Mesenchymal stem cell (in vitro differentiated cells and primary cell): ENCODE measurements at regions not wholly inside any gene's neighbourhood (a gene's known extent, or its start where the extent isn't known, plus 50 kb on each side); places are given as distances from the start of the nearest gene placed in this dataset.

Source experiments
- DNase-seq: peaks from one replicate; pipeline ENCODE4 v3.0.0-alpha.2; 2013
- H2AFZ ChIP-seq: one replicate; pipeline ENCODE4 v1.6.1; 2013; ENCODE audit warnings: low read depth, mild to moderate bottlenecking, control low read depth, inconsistent platforms, low read length, moderate library complexity
- H2AK5ac ChIP-seq: 2 replicates; pipeline ENCODE4 v1.6.1; 2013; ENCODE audit warnings: low read length, moderate library complexity, mild to moderate bottlenecking, inconsistent platforms; ENCODE audit not compliant: severe bottlenecking
- H2BK120ac ChIP-seq: one replicate; pipeline ENCODE4 v1.6.1; 2013; ENCODE audit warnings: low read depth, mild to moderate bottlenecking, inconsistent platforms, low read length, moderate library complexity
- H2BK12ac ChIP-seq, 2 experiments: one replicate each; pipeline ENCODE4 v1.6.1; 2013; ENCODE audit warnings: inconsistent platforms in 2 of 2, low read length in 2 of 2, mild to moderate bottlenecking in 2 of 2, moderate library complexity in 2 of 2, control low read depth in 1 of 2
- H2BK15ac ChIP-seq: one replicate; pipeline ENCODE4 v1.6.1; 2013; ENCODE audit warnings: mild to moderate bottlenecking, low read depth, inconsistent platforms; ENCODE audit not compliant: poor library complexity, severe bottlenecking
- H2BK5ac ChIP-seq: 2 replicates; pipeline ENCODE4 v1.6.1; 2013; ENCODE audit warnings: low read depth, mild to moderate bottlenecking, low read length, control low read depth, inconsistent platforms; ENCODE audit not compliant: poor library complexity, severe bottlenecking
- H3K14ac ChIP-seq, 2 experiments: one replicate each; pipeline ENCODE4 v1.6.1; 2013; ENCODE audit warnings: inconsistent platforms in 2 of 2, low read length in 2 of 2, control low read depth in 1 of 2, mild to moderate bottlenecking in 1 of 2, moderate library complexity in 1 of 2
- H3K18ac ChIP-seq, 2 experiments: one replicate each; pipeline ENCODE4 v1.6.1; 2013; ENCODE audit warnings: inconsistent platforms in 2 of 2, low read length in 2 of 2, control low read depth in 1 of 2, low read depth in 1 of 2, mild to moderate bottlenecking in 1 of 2
- H3K23ac ChIP-seq, 2 experiments: one replicate each; pipeline ENCODE4 v1.6.1; 2013; ENCODE audit warnings: inconsistent platforms in 2 of 2, low read length in 2 of 2, mild to moderate bottlenecking in 2 of 2, moderate library complexity in 2 of 2, control low read depth in 1 of 2
- H3K27ac ChIP-seq: 2 replicates; pipeline ENCODE4 v1.5.1; 2013; ENCODE audit warnings: mild to moderate bottlenecking, moderate library complexity, low read length, control low read depth, inconsistent platforms; ENCODE audit not compliant: poor library complexity, severe bottlenecking
- H3K27me3 ChIP-seq, 2 experiments: 2 replicates each; pipeline versions ENCODE4 v1.6.1 to v1.7.0; 2013; ENCODE audit warnings: low read length in 2 of 2, mild to moderate bottlenecking in 2 of 2, moderate library complexity in 2 of 2, control low read depth in 1 of 2, inconsistent platforms in 1 of 2; ENCODE audit not compliant: control insufficient read depth in 1 of 2, insufficient read depth in 1 of 2
- H3K36me3 ChIP-seq, 2 experiments: 2 replicates each; pipeline versions ENCODE4 v1.6.1 to v1.7.0; 2013; ENCODE audit warnings: low read length in 2 of 2, control low read depth in 1 of 2, inconsistent platforms in 1 of 2, low read depth in 1 of 2, mild to moderate bottlenecking in 1 of 2; ENCODE audit not compliant: insufficient read depth in 2 of 2, control insufficient read depth in 1 of 2
- H3K4ac ChIP-seq, 2 experiments: one replicate each; pipeline ENCODE4 v1.6.1; 2013; ENCODE audit warnings: inconsistent platforms in 2 of 2, low read length in 2 of 2, mild to moderate bottlenecking in 2 of 2, moderate library complexity in 2 of 2, control low read depth in 1 of 2, low read depth in 1 of 2
- H3K4me1 ChIP-seq: 2 replicates; pipeline ENCODE4 v1.6.1; 2013; ENCODE audit warnings: low read depth, low read length, control low read depth; ENCODE audit not compliant: control insufficient read depth, insufficient read depth
- H3K4me2 ChIP-seq: 2 replicates; pipeline ENCODE4 v1.6.1; 2013; ENCODE audit warnings: low read length, mild to moderate bottlenecking, inconsistent platforms; ENCODE audit not compliant: poor library complexity, severe bottlenecking
- H3K4me3 ChIP-seq, 2 experiments: 2 replicates each; pipeline versions ENCODE4 v1.5.1 to v1.7.0; 2013; ENCODE audit warnings: low read length in 2 of 2, mild to moderate bottlenecking in 2 of 2, control low read depth in 1 of 2, low read depth in 1 of 2; ENCODE audit not compliant: insufficient read depth in 1 of 2
- H3K79me1 ChIP-seq: replicated peaks from 2 replicates; pipeline ENCODE4 v1.6.1; 2013; ENCODE audit warnings: mild to moderate bottlenecking, control low read depth, low read length, inconsistent platforms; ENCODE audit not compliant: poor library complexity, severe bottlenecking
- H3K9ac ChIP-seq: 2 replicates; pipeline ENCODE4 v1.7.0; 2013; ENCODE audit warnings: mild to moderate bottlenecking, low read length, moderate library complexity
- H3K9me3 ChIP-seq: 2 replicates; pipeline ENCODE4 v1.7.0; 2013; ENCODE audit warnings: mild to moderate bottlenecking, low read length; ENCODE audit not compliant: control insufficient read depth
- H4K8ac ChIP-seq: one replicate; pipeline ENCODE4 v1.6.1; 2013; ENCODE audit warnings: inconsistent platforms, mild to moderate bottlenecking, low read length, moderate library complexity
- H4K91ac ChIP-seq: one replicate; pipeline ENCODE4 v1.6.1; 2013; ENCODE audit warnings: mild to moderate bottlenecking, low read length, inconsistent platforms
- WGBS: methylation state at CpG from one replicate; pipeline ENCODE4 v1.1.7; 2013; ENCODE audit warnings: mixed read lengths; 5-methylcytosine and 5-hydroxymethylcytosine counted together

GRCh38 chrX:124796989-124797388 is 450.6 kb downstream of the SH2D1A start:
- 47% methylated on average over 2 of the region's 3 CpGs for WGBS
- no peak for DNase-seq
- H3K9ac ChIP-seq: no peak overlapping the region

DNA sequence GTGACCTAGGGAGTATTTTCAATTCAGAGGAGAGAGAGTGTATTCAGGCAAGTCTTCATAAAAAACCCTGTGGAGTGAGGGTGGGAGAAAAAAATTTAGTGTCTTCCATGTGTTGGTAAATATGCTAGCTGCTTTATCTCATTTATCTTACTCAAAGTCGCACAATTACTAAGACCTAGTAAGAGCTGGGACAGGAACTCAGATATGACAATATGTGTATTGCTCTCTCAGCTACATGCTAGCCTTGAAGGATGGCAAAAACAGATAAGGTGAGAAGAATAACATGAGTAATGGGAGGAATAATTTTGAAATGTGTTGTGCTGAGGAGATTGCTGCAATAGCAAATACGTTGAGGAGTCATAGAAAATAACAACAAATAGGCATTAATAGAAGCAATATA is 458.6 kb downstream of the SH2D1A start:
- no peak overlapping the region for H2AFZ ChIP-seq

More at GRCh38 chrX:124796989-124797388, 450.6 kb downstream of the SH2D1A start:
- Histone ChIP-seq H2AFZ (no peak overlapping the region), H4K91ac (no peak overlapping the region), H3K27me3 (no peaks in the 10 kb centered on the region), H3K9me3 (peaks cover 13% of the 10 kb centered on the region), H3K36me3 (no peaks in the 10 kb centered on the region), H2BK15ac (no peak overlapping the region), H3K4me3 (no peak overlapping the region), H3K79me1 (no peaks in the 10 kb centered on the region), H3K4me1 (no peaks in the 10 kb centered on the region), H3K14ac (no peak overlapping the region), H4K8ac (no peak overlapping the region), H3K27ac (no peak overlapping the region), H2BK5ac (no peak overlapping the region), H2AK5ac (no peak overlapping the region), H3K23ac (no peak overlapping the region), H3K4ac (no peak overlapping the region), H2BK12ac (no peak overlapping the region), H2BK120ac (no peak overlapping the region), H3K4me2 (no peak overlapping the region), H3K18ac (no peak overlapping the region)

DNA sequence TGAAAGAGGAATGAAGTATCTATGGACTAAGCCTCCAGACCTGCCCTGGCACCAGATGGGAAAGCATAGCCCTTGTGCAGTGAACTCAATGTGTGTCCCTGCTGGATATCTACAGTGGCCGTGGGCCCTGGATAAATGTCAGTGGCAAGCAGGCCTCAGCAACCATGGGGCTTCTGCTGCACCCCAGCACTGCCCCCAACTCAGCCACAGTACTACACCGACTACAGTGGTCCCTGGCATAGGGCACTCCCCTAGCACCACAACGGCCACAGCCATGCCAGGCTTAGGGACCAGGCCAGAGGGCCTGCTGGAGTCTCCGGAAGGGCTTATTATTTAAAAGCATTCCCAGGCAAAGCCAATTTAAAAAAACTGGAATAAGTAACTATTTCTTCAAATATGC is 459.1 kb downstream of the SH2D1A start:
- no peaks in the 10 kb centered on the region for H3K36me3 ChIP-seq
- no peak overlapping the region for H4K8ac ChIP-seq
- 79% methylated on average over 3 of the region's 4 CpGs for WGBS
- no peaks in the 10 kb centered on the region for H3K4me1 ChIP-seq
- DNase-seq: no peak
- H3K4me3 ChIP-seq: no peak overlapping the region
- H3K18ac ChIP-seq: no peak overlapping the region
- peaks cover 14% of the 10 kb centered on the region for H3K9me3 ChIP-seq
- H2AFZ ChIP-seq: no peak overlapping the region
- no peak overlapping the region for H3K4ac ChIP-seq
- H3K14ac ChIP-seq: no peak overlapping the region
- no peaks in the 10 kb centered on the region for H3K79me1 ChIP-seq
- no peak overlapping the region for H2AK5ac ChIP-seq
- no peak overlapping the region for H3K4me2 ChIP-seq
- H3K27ac ChIP-seq: no peak overlapping the region
- no peak overlapping the region for H4K91ac ChIP-seq
- H2BK15ac ChIP-seq: no peak overlapping the region
- H3K23ac ChIP-seq: no peak overlapping the region
- H3K27me3 ChIP-seq: no peaks in the 10 kb centered on the region
- no peak overlapping the region for H2BK120ac ChIP-seq
- H2BK5ac ChIP-seq: no peak overlapping the region
- H3K9ac ChIP-seq: no peak overlapping the region
- H2BK12ac ChIP-seq: no peak overlapping the region

More for the DNA sequence above, 458.6 kb downstream of the SH2D1A start:
- Histone ChIP-seq H3K27me3 (no peaks in the 10 kb centered on the region), H2BK5ac (no peak overlapping the region), H3K4me2 (no peak overlapping the region), H3K23ac (no peak overlapping the region), H2BK12ac (no peak overlapping the region), H2BK120ac (no peak overlapping the region), H3K18ac (no peak overlapping the region), H2BK15ac (no peak overlapping the region), H3K4me3 (no peak overlapping the region), H3K9ac (no peak overlapping the region), H3K79me1 (no peaks in the 10 kb centered on the region), H3K14ac (no peak overlapping the region), H3K4me1 (no peaks in the 10 kb centered on the region), H4K8ac (no peak overlapping the region), H3K27ac (no peak overlapping the region), H3K4ac (no peak overlapping the region), H3K9me3 (peaks cover 14% of the 10 kb centered on the region), H4K91ac (no peak overlapping the region), H2AK5ac (no peak overlapping the region), H3K36me3 (no peaks in the 10 kb centered on the region)
- no peak for DNase-seq
- WGBS: no CpG with 5 or more reads among the region's 2 CpGs

DNA sequence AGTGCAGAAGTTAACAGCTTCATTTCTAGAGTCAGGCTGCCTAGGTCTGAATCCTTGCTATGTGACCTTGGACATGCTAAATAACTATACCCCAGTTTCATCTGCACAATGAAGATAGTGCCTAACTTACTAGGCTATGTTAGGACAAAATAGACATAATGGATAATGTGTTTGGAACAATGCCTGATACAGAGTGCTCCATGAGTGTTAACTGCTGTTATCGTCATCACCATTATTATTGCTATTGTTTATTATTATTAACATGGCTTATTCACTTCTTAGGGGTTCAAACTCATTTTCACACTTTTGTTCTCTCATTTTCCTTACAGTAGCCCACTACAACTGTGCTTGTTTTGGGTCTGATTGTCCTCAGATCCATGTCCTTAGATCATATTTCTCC is 467.7 kb downstream of the SH2D1A start:
- H2AK5ac ChIP-seq: no peak overlapping the region
- H2BK12ac ChIP-seq: no peak overlapping the region
- no peaks in the 10 kb centered on the region for H3K4me1 ChIP-seq
- no peak overlapping the region for H2AFZ ChIP-seq
- H2BK120ac ChIP-seq: no peak overlapping the region
- no peak overlapping the region for H3K14ac ChIP-seq
- H4K8ac ChIP-seq: no peak overlapping the region
- no CpG with 5 or more reads among the region's 1 CpG for WGBS
- H3K23ac ChIP-seq: no peak overlapping the region
- no peak overlapping the region for H3K9ac ChIP-seq
- no peaks in the 10 kb centered on the region for H3K27me3 ChIP-seq
- no peak overlapping the region for H2BK15ac ChIP-seq
- H3K27ac ChIP-seq: no peak overlapping the region
- no peak overlapping the region for H3K4ac ChIP-seq
- no peak overlapping the region for H4K91ac ChIP-seq
- H3K4me3 ChIP-seq: no peak overlapping the region
- H2BK5ac ChIP-seq: no peak overlapping the region
- no peak overlapping the region for H3K4me2 ChIP-seq
- no peaks in the 10 kb centered on the region for H3K79me1 ChIP-seq
- H3K18ac ChIP-seq: no peak overlapping the region
- no peaks in the 10 kb centered on the region for H3K9me3 ChIP-seq
- H3K36me3 ChIP-seq: no peaks in the 10 kb centered on the region
- DNase-seq: no peak
